ENCODE measurements at regions not wholly inside any gene's neighbourhood (a gene's known extent, or its start where the extent isn't known, plus 50 kb on each side); places are given as distances from the start of the nearest gene placed in this dataset.
"Not testable (repeated sequence)": the region's sequence is repeated elsewhere in the genome, so short reads cannot be mapped to it uniquely, and the experiment has no call there.

GRCh38 chr9:78892769-78893168, 595.8 kb downstream of the PSAT1 start:
- no peak for FAIRE-seq
- no peak for DNase-seq (ENCODE audit: insufficient read length, low spot score)

GRCh38 chr9:78893774-78894401, 597.0 kb downstream of the PSAT1 start:
- FAIRE-seq = no peak
- no peak for DNase-seq (ENCODE audit: insufficient read length, low spot score)

GRCh38 chr9:78896479-78896878, 599.6 kb downstream of the PSAT1 start:
- FAIRE-seq (no peak), DNase-seq (ENCODE audit: insufficient read length, low spot score) (no peak)

GRCh38 chr9:78898234-78898633, 601.3 kb downstream of the PSAT1 start:
- DNase-seq (ENCODE audit: insufficient read length, low spot score) (no peak), FAIRE-seq (no peak)

GRCh38 chr9:78899006-78899405, 602.1 kb downstream of the PSAT1 start:
- FAIRE-seq = no peak
- no peak for DNase-seq (ENCODE audit: insufficient read length, low spot score)

- DNase-seq (ENCODE audit: insufficient read length, low spot score) (no peak), FAIRE-seq (no peak)
Observed at GRCh38 chr9:78900500-78900899, 603.6 kb downstream of the PSAT1 start.

GRCh38 chr9:78902051-78902450, 605.1 kb downstream of the PSAT1 start:
- DNase-seq (ENCODE audit: insufficient read length, low spot score) (no peak), FAIRE-seq (no peak)

GRCh38 chr9:78903581-78903980, 606.7 kb downstream of the PSAT1 start:
- FAIRE-seq (no peak), DNase-seq (ENCODE audit: insufficient read length, low spot score) (no peak)

- FAIRE-seq = no peak
Observed at GRCh38 chr9:78904686-78905085, 607.8 kb downstream of the PSAT1 start.

GRCh38 chr9:78905387-78905786, 608.5 kb downstream of the PSAT1 start:
- no peak for DNase-seq (ENCODE audit: insufficient read length, low spot score)
- no peak for FAIRE-seq

More at GRCh38 chr9:78904686-78905085, 607.8 kb downstream of the PSAT1 start:
- no peak for DNase-seq (ENCODE audit: insufficient read length, low spot score)

GRCh38 chr9:78905986-78906755, 609.2 kb downstream of the PSAT1 start:
- no peak for FAIRE-seq
- no peak for DNase-seq (ENCODE audit: insufficient read length, low spot score)

GRCh38 chr9:78909566-78909965, 612.6 kb downstream of the PSAT1 start:
- DNase-seq (ENCODE audit: insufficient read length, low spot score) = no peak
- no peak for FAIRE-seq

GRCh38 chr9:78916884-78917283, 620.0 kb downstream of the PSAT1 start:
- not testable (repeated sequence) for FAIRE-seq

GRCh38 chr9:78918976-78919375, 622.1 kb downstream of the PSAT1 start:
- FAIRE-seq (no peak), DNase-seq (ENCODE audit: insufficient read length, low spot score) (no peak)

More at GRCh38 chr9:78916884-78917283, 620.0 kb downstream of the PSAT1 start:
- not testable (repeated sequence) for DNase-seq (ENCODE audit: insufficient read length, low spot score)

- DNase-seq (ENCODE audit: insufficient read length, low spot score) (no peak), FAIRE-seq (no peak)
Observed at GRCh38 chr9:78919701-78920100, 622.8 kb downstream of the PSAT1 start.

GRCh38 chr9:78921341-78921740, 624.4 kb downstream of the PSAT1 start:
- FAIRE-seq = no peak

GRCh38 chr9:78923966-78924659, 627.2 kb downstream of the PSAT1 start:
- FAIRE-seq (no peak), DNase-seq (ENCODE audit: insufficient read length, low spot score) (no peak)

More at GRCh38 chr9:78921341-78921740, 624.4 kb downstream of the PSAT1 start:
- no peak for DNase-seq (ENCODE audit: insufficient read length, low spot score)

GRCh38 chr9:78927099-78927940, 630.4 kb downstream of the PSAT1 start:
- DNase-seq (ENCODE audit: insufficient read length, low spot score) = no peak
- no peak for FAIRE-seq

- FAIRE-seq = no peak
- DNase-seq (ENCODE audit: insufficient read length, low spot score) = no peak
Observed at GRCh38 chr9:78928625-78929405, 631.9 kb downstream of the PSAT1 start.

GRCh38 chr9:78930281-78930680, 633.4 kb downstream of the PSAT1 start:
- no peak for FAIRE-seq

More at GRCh38 chr9:78930281-78930680, 633.4 kb downstream of the PSAT1 start:
- DNase-seq (ENCODE audit: insufficient read length, low spot score) = no peak
